ENCODE measurements at regions not wholly inside any gene's neighbourhood (a gene's known extent, or its start where the extent isn't known, plus 50 kb on each side); places are given as distances from the start of the nearest gene placed in this dataset.

- TF ChIP-seq POLR2A (IDR thresholded peaks at IDR 0.05), result no peak
- TF ChIP-seq CTCF (IDR thresholded peaks at IDR 0.05), result no peak
These were observed 210.4 kb downstream of the EXOC5 start for GRCh38 chr14:57058319-57058718.
